Activated CD8-positive, alpha-beta T cell treated with anti-CD3 and anti-CD28 coated beads for 36 hours (primary cell): ENCODE measurements at regions not wholly inside any gene's neighbourhood (a gene's known extent, or its start where the extent isn't known, plus 50 kb on each side); places are given as distances from the start of the nearest gene placed in this dataset.

ENCODE experiments used
- ATAC-seq: fragments of 200-7000 bp; cut with Tn5 transposase; one replicate; pipeline ENCODE4 v1.10.0; 2021; ENCODE audit warnings: mild to moderate bottlenecking, moderate library complexity
- CTCF ChIA-PET: fragments of 350-600 bp; sonication (Branson Sonifier 250); formaldehyde crosslinking; loops from one replicate; lab custom pipeline; 2021; ENCODE audit warnings: antibody characterized with exemption; lab: Charles Lee
- POLR2A ChIA-PET: fragments of 350-600 bp; sonication (Branson Sonifier 250); formaldehyde crosslinking; loops from one replicate; lab custom pipeline; 2021; ENCODE audit warnings: antibody characterized with exemption; lab: Charles Lee
- DNase-seq: peaks from one replicate; pipeline ENCODE4 v3.0.0-alpha.2; 2020
- H3K27ac Mint-ChIP-seq: one replicate; pipeline ENCODE4 v1.8.0; 2021; ENCODE audit warnings: mild to moderate bottlenecking, mixed read lengths
- H3K27me3 Mint-ChIP-seq: one replicate; pipeline ENCODE4 v1.8.0; 2021; ENCODE audit warnings: mixed read lengths
- H3K36me3 Mint-ChIP-seq: one replicate; pipeline ENCODE4 v1.8.0; 2021; ENCODE audit warnings: low read depth, mixed read lengths
- H3K4me1 Mint-ChIP-seq: one replicate; pipeline ENCODE4 v1.8.0; 2021; ENCODE audit warnings: low read depth, mixed read lengths
- H3K4me3 Mint-ChIP-seq: one replicate; pipeline ENCODE4 v1.8.0; 2021; ENCODE audit warnings: mild to moderate bottlenecking, moderate library complexity, mixed read lengths
- H3K9me3 Mint-ChIP-seq: one replicate; pipeline ENCODE4 v1.8.0; 2021; ENCODE audit warnings: mixed read lengths
- CTCF ChIP-seq: fragments of 200-600 bp; IDR thresholded peaks from one replicate; pipeline ENCODE4 v1.8.0; 2022; ENCODE audit warnings: antibody characterized with exemption, mild to moderate bottlenecking
- intact Hi-C: fragments of 100-400 bp; cut with micrococcal nuclease; formaldehyde crosslinking; loops from one replicate; pipeline ENCODE4 v1.10.0; 2022

- intact Hi-C loops: no loop called here
These were observed 257.0 kb upstream of the USP24 start for GRCh38 chr1:55472115-55472514.

GRCh38 chr1:55468142-55468795 lies 253.1 kb upstream of the USP24 start:
- Mint-ChIP-seq H3K27ac (no peak overlapping the region), H3K36me3 (no peaks in the 10 kb centered on the region), H3K4me1 (no peaks in the 10 kb centered on the region), H3K4me3 (no peak overlapping the region), H3K9me3 (no peaks in the 10 kb centered on the region), H3K27me3 (peaks cover 4% of the 10 kb centered on the region)
- CTCF ChIA-PET: no interaction called here
- DNase-seq (no peak), ATAC-seq (no peak)
- TF ChIP-seq CTCF: no peak
- POLR2A ChIA-PET: no interaction called here
- intact Hi-C loops: no loop called here

More at GRCh38 chr1:55472115-55472514, 257.0 kb upstream of the USP24 start:
- TF ChIP-seq CTCF: no peak
- H3K27me3 Mint-ChIP-seq: peaks cover 12% of the 10 kb centered on the region
- no peak overlapping the region for H3K4me3 Mint-ChIP-seq
- H3K36me3 Mint-ChIP-seq: no peaks in the 10 kb centered on the region
- no peaks in the 10 kb centered on the region for H3K9me3 Mint-ChIP-seq
- POLR2A ChIA-PET: no interaction called here
- no peaks in the 10 kb centered on the region for H3K4me1 Mint-ChIP-seq
- no peak overlapping the region for H3K27ac Mint-ChIP-seq
- DNase-seq (no peak), ATAC-seq (no peak)
- CTCF ChIA-PET: no interaction called here

- Mint-ChIP-seq H3K27ac (no peak overlapping the region), H3K27me3 (no peaks in the 10 kb centered on the region), H3K4me1 (no peaks in the 10 kb centered on the region), H3K4me3 (no peak overlapping the region), H3K36me3 (no peaks in the 10 kb centered on the region), H3K9me3 (no peaks in the 10 kb centered on the region)
- ChIA-PET POLR2A (no interaction called here), CTCF (no interaction called here)
- no peak for TF ChIP-seq CTCF
- no peak for DNase-seq
- ATAC-seq: no peak
- intact Hi-C loops: no loop called here
These were observed 251.8 kb upstream of the USP24 start for GRCh38 chr1:55466921-55467320.

- ATAC-seq (no peak), DNase-seq (no peak)
- H3K9me3 Mint-ChIP-seq: no peaks in the 10 kb centered on the region
- H3K4me1 Mint-ChIP-seq: no peaks in the 10 kb centered on the region
- intact Hi-C loops: no loop called here
- no peaks in the 10 kb centered on the region for H3K36me3 Mint-ChIP-seq
- H3K4me3 Mint-ChIP-seq: no peak overlapping the region
- H3K27ac Mint-ChIP-seq: no peak overlapping the region
- no peaks in the 10 kb centered on the region for H3K27me3 Mint-ChIP-seq
- ChIA-PET POLR2A (no interaction called here), CTCF (no interaction called here)
- TF ChIP-seq CTCF: no peak
These were observed 251.2 kb upstream of the USP24 start for GRCh38 chr1:55466373-55466772.

GRCh38 chr1:55464550-55464949 lies 249.4 kb upstream of the USP24 start:
- ChIA-PET POLR2A (no interaction called here), CTCF (no interaction called here)
- H3K4me1 Mint-ChIP-seq: no peaks in the 10 kb centered on the region
- intact Hi-C loops: no loop called here
- H3K4me3 Mint-ChIP-seq: no peak overlapping the region
- DNase-seq (no peak), ATAC-seq (no peak)
- no peaks in the 10 kb centered on the region for H3K27me3 Mint-ChIP-seq
- TF ChIP-seq CTCF: no peak
- H3K9me3 Mint-ChIP-seq: peaks cover 3% of the 10 kb centered on the region
- H3K27ac Mint-ChIP-seq: no peak overlapping the region
- H3K36me3 Mint-ChIP-seq: no peaks in the 10 kb centered on the region
